Posterior vena cava (tissue), 2 donors: ENCODE measurements at regions not wholly inside any gene's neighbourhood (a gene's known extent, or its start where the extent isn't known, plus 50 kb on each side); places are given as distances from the start of the nearest gene placed in this dataset.
"Not testable (repeated sequence)": the region's sequence is repeated elsewhere in the genome, so short reads cannot be mapped to it uniquely, and the experiment has no call there.

Experiments used
- DNase-seq: peaks from one replicate; pipeline ENCODE4 v3.0.0-alpha.2; 2020; ENCODE audit warnings: low spot score
- intact Hi-C, 2 donors: fragments of 100-400 bp; cut with DNase I; formaldehyde crosslinking; loops; one replicate each; pipeline versions ENCODE4 v1.14.1 to v1.14.2; 2022 to 2023
- donor health status: DM: yes; HTN: yes; CAD: no.
- donor health status: DM: yes; HTN: yes; CAD: no.

- intact Hi-C loops, result no loop called here
- no peak for DNase-seq
These were observed 362.5 kb upstream of the ADAMTS5 start for GRCh38 chr21:27329255-27329851.

DNA sequence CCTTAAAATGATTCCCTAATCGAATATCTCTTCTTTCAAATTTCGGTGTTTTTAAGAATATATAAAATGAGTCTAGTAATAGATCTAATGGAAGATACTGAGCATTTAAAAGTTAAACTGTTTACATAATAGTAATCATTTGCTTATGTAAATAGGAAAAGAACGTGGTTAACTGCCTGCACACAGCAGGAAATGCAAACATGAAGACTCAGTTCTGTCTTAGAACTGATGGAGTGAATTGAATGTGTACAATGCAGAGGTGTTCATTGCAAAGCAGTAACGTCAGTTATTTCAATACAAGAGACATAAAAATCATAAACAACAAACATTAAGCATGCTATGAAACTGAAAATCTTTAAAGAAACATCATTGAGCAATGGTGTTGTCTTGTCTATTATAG, 359.4 kb upstream of the ADAMTS5 start:
- DNase-seq, result no peak
- intact Hi-C loops, result no loop called here

- intact Hi-C loops, result no loop called here
- DNase-seq, result no peak
These were observed 356.4 kb upstream of the ADAMTS5 start for GRCh38 chr21:27323331-27323730.

GRCh38 chr21:27321791-27322190, 354.9 kb upstream of the ADAMTS5 start:
- no peak for DNase-seq
- intact Hi-C loops, result no loop called here

DNA sequence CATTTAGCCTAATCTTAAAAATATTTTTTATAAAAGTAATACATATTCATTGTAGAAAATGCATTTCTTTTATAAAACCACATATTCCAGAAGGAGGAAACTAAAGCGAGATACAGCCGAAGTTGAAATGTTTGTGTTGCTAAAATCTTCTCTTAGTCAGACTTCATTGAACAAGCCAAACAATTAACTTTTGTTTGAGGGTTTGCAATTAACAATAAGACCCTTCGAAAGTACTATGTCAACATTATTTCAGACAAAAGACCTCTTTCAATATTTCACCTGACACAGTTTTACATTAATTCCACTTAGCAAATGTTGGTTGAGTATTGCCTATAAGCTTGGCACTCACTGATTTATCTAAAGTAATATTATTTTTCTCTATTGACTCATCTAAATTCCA, 354.0 kb upstream of the ADAMTS5 start:
- intact Hi-C loops, result no loop called here
- DNase-seq, result no peak

GRCh38 chr21:27317601-27318000, 350.7 kb upstream of the ADAMTS5 start:
- intact Hi-C loops, DNase-seq: not testable (repeated sequence)

GRCh38 chr21:27315373-27315772, 348.5 kb upstream of the ADAMTS5 start:
- intact Hi-C loops, result no loop called here
- no peak for DNase-seq

- DNase-seq, result no peak
- intact Hi-C loops, result no loop called here
These were observed 347.2 kb upstream of the ADAMTS5 start for GRCh38 chr21:27314131-27314530.

DNA sequence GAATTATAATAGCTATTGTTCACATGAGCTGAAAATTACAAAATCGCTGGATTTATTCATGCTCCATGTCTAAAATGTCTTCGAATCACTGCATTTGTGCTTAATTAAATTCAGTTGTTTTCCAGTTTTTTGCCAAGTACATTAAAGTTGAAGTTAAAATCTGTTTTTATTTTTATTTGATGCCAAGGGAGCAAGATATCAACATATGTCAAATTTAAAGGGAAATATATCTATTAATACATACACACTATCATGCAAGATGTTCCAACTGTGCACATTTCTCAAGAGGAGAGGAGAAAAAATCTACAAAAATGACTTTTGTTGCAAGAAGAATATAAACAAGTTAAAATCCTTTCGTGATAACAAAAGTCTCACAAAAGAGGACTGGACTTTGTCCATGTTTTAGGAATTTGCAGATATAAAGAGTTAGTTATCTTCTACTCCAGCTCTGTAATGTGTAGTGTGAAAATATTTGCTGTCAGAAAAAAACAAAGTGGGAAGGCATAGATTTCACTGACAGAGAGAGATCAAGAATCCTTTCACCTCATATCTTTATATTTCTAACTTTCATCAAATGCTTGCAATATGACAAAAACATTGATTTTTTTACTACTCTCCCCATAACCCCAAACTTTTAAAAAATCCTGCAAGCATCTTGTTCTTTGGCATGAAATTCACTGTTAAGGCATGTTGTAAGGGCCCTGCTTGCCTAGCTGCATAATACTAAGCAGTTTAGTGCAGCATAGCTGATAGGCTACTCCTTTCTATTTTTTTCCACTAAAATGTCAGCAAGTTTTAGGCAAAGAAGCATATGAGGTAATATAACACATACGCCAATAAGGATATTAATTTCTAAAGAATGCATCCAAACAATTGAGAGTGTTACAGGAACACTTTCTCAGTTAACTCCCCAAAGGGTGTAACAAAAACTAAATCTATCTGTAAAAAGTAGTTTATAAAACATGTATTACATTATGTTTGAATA, 340.2 kb upstream of the ADAMTS5 start:
- intact Hi-C loops, result no loop called here

GRCh38 chr21:27306206-27306605, 339.3 kb upstream of the ADAMTS5 start:
- intact Hi-C loops, result no loop called here

More for the DNA sequence above, 340.2 kb upstream of the ADAMTS5 start:
- no peak for DNase-seq

DNA sequence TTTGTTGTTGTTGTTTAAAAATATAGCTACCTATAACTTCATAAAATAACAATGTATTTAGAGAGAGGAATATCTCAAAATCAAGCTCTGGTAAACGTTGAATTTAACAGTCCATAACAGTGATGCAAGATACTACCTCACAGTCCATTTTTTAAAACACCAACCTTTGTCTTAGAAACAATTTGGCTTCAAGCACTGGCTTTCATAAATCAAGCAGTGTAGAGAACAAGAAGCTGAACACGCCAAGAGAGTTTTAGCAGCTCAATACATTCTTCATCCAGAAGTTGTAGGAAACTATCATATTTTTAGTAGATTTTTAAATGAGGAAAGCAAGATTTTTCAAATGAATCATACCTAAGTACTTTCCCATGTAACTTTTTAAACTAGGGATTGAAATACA, 334.3 kb upstream of the ADAMTS5 start:
- intact Hi-C loops, result no loop called here
- no peak for DNase-seq

More at GRCh38 chr21:27306206-27306605, 339.3 kb upstream of the ADAMTS5 start:
- DNase-seq, result no peak

GRCh38 chr21:27300770-27301169, 333.9 kb upstream of the ADAMTS5 start:
- DNase-seq, result no peak
- intact Hi-C loops, result no loop called here

DNA sequence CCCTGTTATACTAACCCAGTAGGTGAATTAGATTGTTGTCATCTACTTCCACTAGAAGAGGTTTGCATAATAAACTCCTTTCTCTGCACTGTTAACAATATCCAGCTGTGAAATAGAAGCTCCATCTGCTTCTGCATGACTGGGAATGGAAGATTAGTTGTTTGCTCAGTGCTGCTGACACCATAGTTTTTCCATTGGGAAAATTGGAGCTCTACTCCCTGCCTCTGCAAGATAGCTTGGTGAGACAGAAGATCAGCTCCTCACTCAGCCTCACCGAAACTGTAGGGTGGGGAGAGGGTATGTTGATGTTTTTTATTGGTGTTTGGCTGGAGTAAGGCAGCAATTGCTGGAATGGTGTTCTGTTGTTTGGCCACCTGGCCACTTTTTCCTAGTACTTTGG, 331.6 kb upstream of the ADAMTS5 start:
- intact Hi-C loops, result no loop called here
- no peak for DNase-seq

DNA sequence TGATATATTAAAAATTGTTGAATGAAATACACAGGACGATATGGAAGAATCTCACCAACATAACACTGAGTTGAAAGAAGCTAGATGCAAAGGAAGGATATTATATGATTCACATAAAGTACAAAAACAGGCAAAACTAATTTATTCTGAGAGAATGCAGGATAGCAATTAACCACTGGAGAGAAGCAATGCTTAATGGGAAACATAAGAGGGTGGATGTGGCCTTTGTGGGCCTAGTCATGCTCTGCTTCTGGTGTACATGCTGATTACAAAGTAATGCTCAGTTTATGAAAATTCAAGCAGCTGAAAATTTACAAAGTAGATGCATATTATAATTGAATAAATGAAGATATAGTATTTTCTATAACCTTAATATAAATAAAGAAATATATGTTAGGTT, 326.4 kb upstream of the ADAMTS5 start:
- intact Hi-C loops, result no loop called here
- DNase-seq, result no peak

GRCh38 chr21:27292783-27293182, 325.9 kb upstream of the ADAMTS5 start:
- intact Hi-C loops, result no loop called here
- DNase-seq, result no peak

- intact Hi-C loops, result no loop called here
- no peak for DNase-seq
These were observed 325.3 kb upstream of the ADAMTS5 start for GRCh38 chr21:27292229-27292628.

- intact Hi-C loops, result no loop called here
- DNase-seq, result no peak
These were observed 324.1 kb upstream of the ADAMTS5 start for GRCh38 chr21:27291006-27291405.

- no peak for DNase-seq
- intact Hi-C loops, result no loop called here
These were observed 323.1 kb upstream of the ADAMTS5 start for GRCh38 chr21:27290028-27290427.

- no peak for DNase-seq
- intact Hi-C loops, result no loop called here
These were observed 319.9 kb upstream of the ADAMTS5 start for GRCh38 chr21:27286760-27287159.

DNA sequence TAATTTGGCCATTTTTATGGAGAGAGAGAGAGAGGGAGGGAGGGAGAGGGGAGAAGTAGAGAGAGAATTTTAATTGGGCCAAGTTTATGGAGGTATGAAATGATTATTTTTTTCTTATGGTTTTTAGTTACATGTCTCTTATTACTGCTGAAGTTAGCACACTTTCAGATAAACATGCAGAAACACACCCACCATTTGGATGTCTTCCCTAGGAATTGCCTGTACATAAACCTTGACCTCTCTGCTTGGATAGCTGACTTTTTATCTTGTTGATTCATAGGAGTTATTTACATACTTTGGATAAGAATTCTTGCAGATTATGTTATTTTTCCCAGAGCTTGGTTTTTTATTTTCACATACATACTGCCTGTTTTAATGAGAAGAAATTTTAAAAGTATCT, 310.2 kb upstream of the ADAMTS5 start:
- intact Hi-C loops, result no loop called here
- DNase-seq, result no peak
